GM18907 (cell line): ENCODE measurements at regions not wholly inside any gene's neighbourhood (a gene's known extent, or its start where the extent isn't known, plus 50 kb on each side); places are given as distances from the start of the nearest gene placed in this dataset.

Experiments used
- ATAC-seq: cut with Tn5 transposase; IDR thresholded peaks from one replicate; pipeline ENCODE4 v1.9.1; 2021; ENCODE audit warnings: mild to moderate bottlenecking, moderate library complexity; ENCODE audit not compliant: unreplicated experiment

- no peak for ATAC-seq
These were observed 108.6 kb upstream of the TMEM161B start for GRCh38 chr5:88377240-88377639.

DNA sequence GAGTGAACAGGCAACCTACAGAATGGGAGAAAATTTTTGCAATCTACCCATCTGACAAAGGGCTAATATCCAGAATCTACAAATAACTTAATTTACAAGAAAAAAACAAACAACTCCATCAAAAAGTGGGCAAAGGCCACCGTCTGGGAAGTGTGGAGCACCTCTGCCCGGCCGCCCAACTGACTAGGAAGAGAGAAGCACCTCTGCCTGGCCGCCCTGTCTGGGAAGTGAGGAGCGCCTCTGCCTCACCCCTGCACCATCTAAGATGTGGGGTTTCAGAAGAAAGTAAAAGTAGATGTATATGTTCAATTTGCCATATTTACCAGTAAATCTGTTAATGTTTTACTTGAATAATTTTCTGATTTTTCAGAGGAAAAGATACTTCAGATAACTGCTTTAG lies 108.1 kb upstream of the TMEM161B start:
- ATAC-seq = no peak

DNA sequence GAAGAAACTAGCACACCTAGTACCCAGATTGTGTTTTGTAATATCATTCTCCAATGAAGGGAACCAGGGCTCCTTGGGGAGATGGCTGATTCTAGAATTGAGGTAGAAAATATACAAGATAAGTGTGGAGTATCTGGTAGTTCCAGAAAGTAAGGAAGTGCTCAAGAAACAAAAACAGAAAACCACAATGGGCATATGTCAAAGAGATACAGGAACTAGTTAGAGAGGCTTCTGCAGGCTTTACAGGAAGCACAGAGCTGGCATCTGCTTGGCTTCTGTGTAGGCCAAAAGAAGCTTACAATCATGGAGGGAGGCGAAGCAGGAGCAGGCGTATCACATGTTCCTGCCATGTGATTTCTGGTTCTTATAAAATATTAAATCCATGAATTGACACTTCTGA lies 105.7 kb upstream of the TMEM161B start:
- no peak for ATAC-seq

- no peak for ATAC-seq
These were observed 102.2 kb upstream of the TMEM161B start for GRCh38 chr5:88370824-88371223.

DNA sequence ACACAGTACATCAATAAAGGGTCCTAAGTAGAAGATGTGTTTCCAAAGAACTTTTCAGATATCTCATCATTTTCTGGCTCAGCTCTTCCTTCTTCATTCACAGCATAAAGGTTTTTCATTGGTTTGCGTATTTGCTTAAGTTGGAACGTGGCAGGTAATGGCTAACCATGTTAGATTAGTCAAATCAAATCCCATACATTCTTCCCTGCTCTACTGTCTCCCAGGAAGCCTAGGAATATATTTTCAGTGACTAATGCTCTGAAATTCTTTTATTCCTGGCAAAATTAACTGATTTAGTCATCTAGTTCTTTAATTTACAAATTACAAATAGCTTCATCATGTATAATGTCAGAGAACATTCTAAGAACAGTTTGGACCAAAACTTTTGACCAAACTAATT lies 99.6 kb upstream of the TMEM161B start:
- no peak for ATAC-seq

- ATAC-seq = no peak
These were observed 96.3 kb upstream of the TMEM161B start for GRCh38 chr5:88364991-88365390.

GRCh38 chr5:88355490-88356050 lies 86.9 kb upstream of the TMEM161B start:
- ATAC-seq = no peak

GRCh38 chr5:88325868-88326267 lies 57.2 kb upstream of the TMEM161B start:
- ATAC-seq = no peak

DNA sequence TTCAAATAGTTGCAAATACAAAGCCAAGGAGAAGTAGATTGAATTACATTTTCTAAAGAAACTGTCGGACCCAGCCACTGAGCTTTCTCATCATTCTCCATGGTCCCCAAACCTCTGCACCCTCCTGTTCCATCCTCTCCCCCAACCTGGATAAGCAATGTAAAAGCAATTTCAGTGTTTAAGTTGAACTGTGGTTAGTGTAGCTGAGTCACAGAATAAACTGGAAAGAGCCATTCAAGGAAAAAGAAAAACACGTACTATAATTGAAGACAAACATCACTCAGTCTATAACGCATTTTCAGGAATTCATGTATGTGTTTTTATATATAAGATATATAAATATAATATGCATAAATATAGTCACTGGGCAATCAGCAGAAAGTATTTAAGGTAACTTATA lies 54.1 kb upstream of the TMEM161B start:
- no peak for ATAC-seq
